C4-2B (cell line): ENCODE measurements at regions not wholly inside any gene's neighbourhood (a gene's known extent, or its start where the extent isn't known, plus 50 kb on each side); places are given as distances from the start of the nearest gene placed in this dataset.

Source experiments
- CTCF ChIP-seq: fragments of 450-650 bp; conservative IDR thresholded peaks from 2 replicates; pipeline ENCODE4 v1.5.1; 2017; ENCODE audit warnings: mild to moderate bottlenecking
- ZFX ChIP-seq: fragments of 450-650 bp; IDR thresholded peaks from 2 replicates; pipeline ENCODE4 v1.6.1; 2017

- TF ChIP-seq CTCF: no peak
- no peak for TF ChIP-seq ZFX
Measured at GRCh38 chr2:103669531-103669930, 907.7 kb downstream of the TMEM182 start.
